ENCODE measurements at regions not wholly inside any gene's neighbourhood (a gene's known extent, or its start where the extent isn't known, plus 50 kb on each side); places are given as distances from the start of the nearest gene placed in this dataset.

DNA sequence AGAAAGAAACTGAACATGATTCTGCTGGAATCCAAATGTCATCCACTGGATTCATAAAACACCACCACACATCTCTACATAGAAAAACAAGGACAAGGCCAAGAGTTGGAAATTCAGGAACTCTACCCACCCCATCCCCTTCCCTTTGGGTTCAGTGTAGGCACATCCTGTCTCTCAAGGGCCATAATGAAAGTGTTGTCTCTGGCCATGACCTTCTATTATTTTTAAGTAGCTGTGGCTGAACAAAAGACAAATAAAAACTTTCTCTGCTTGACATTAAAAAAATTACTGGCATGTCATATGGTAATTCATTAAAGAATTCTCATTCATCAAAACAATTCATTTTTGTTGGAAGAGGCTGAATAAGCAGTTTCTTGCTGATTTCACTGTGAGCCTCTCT, 54.9 kb upstream of the ZBTB18 start:
- TF ChIP-seq, protein P1, sequence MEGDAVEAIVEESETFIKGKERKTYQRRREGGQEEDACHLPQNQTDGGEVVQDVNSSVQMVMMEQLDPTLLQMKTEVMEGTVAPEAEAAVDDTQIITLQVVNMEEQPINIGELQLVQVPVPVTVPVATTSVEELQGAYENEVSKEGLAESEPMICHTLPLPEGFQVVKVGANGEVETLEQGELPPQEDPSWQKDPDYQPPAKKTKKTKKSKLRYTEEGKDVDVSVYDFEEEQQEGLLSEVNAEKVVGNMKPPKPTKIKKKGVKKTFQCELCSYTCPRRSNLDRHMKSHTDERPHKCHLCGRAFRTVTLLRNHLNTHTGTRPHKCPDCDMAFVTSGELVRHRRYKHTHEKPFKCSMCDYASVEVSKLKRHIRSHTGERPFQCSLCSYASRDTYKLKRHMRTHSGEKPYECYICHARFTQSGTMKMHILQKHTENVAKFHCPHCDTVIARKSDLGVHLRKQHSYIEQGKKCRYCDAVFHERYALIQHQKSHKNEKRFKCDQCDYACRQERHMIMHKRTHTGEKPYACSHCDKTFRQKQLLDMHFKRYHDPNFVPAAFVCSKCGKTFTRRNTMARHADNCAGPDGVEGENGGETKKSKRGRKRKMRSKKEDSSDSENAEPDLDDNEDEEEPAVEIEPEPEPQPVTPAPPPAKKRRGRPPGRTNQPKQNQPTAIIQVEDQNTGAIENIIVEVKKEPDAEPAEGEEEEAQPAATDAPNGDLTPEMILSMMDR (IDR thresholded peaks at IDR 0.05) = no peak
- TF ChIP-seq POLR2A (IDR thresholded peaks at IDR 0.05) = no peak
